ENCODE measurements at regions not wholly inside any gene's neighbourhood (a gene's known extent, or its start where the extent isn't known, plus 50 kb on each side); places are given as distances from the start of the nearest gene placed in this dataset.

- in situ Hi-C loops (cut with MboI; ENCODE audit: low sequenced_read_pairs, unreplicated experiment) = no loop called here
- TF ChIP-seq CTCF (IDR thresholded peaks at IDR 0.05; ENCODE audit: borderline replicate concordance, control extremely low read depth, extremely low read depth, insufficient read depth, missing control alignments) = no peak
Measured at GRCh38 chr1:187838335-187839293, 1009.9 kb downstream of the PLA2G4A start.

GRCh38 chr1:187839873-187840272 is 1011.1 kb downstream of the PLA2G4A start:
- TF ChIP-seq CTCF (IDR thresholded peaks at IDR 0.05; ENCODE audit: borderline replicate concordance, control extremely low read depth, extremely low read depth, insufficient read depth, missing control alignments) = no peak
- in situ Hi-C loops (cut with MboI; ENCODE audit: low sequenced_read_pairs, unreplicated experiment) = no loop called here
- DNase-seq (ENCODE audit: low spot score) = no peak

More at GRCh38 chr1:187838335-187839293, 1009.9 kb downstream of the PLA2G4A start:
- DNase-seq (ENCODE audit: low spot score) = no peak

GRCh38 chr1:187840557-187840956 is 1011.8 kb downstream of the PLA2G4A start:
- DNase-seq (ENCODE audit: low spot score) = no peak
- in situ Hi-C loops (cut with MboI; ENCODE audit: low sequenced_read_pairs, unreplicated experiment) = no loop called here
- TF ChIP-seq CTCF (IDR thresholded peaks at IDR 0.05; ENCODE audit: borderline replicate concordance, control extremely low read depth, extremely low read depth, insufficient read depth, missing control alignments) = no peak

- DNase-seq (ENCODE audit: low spot score) = no peak
- in situ Hi-C loops (cut with MboI; ENCODE audit: low sequenced_read_pairs, unreplicated experiment) = no loop called here
- no peak for TF ChIP-seq CTCF (IDR thresholded peaks at IDR 0.05; ENCODE audit: borderline replicate concordance, control extremely low read depth, extremely low read depth, insufficient read depth, missing control alignments)
Measured at GRCh38 chr1:187842406-187843165, 1013.8 kb downstream of the PLA2G4A start.

- in situ Hi-C loops (cut with MboI; ENCODE audit: low sequenced_read_pairs, unreplicated experiment) = no loop called here
- no peak for TF ChIP-seq CTCF (IDR thresholded peaks at IDR 0.05; ENCODE audit: borderline replicate concordance, control extremely low read depth, extremely low read depth, insufficient read depth, missing control alignments)
- no peak for DNase-seq (ENCODE audit: low spot score)
Measured at GRCh38 chr1:187844313-187844712, 1015.6 kb downstream of the PLA2G4A start.

GRCh38 chr1:187847531-187847930 is 1018.8 kb downstream of the PLA2G4A start:
- no peak for TF ChIP-seq CTCF (IDR thresholded peaks at IDR 0.05; ENCODE audit: borderline replicate concordance, control extremely low read depth, extremely low read depth, insufficient read depth, missing control alignments)
- in situ Hi-C loops (cut with MboI; ENCODE audit: low sequenced_read_pairs, unreplicated experiment) = no loop called here
- no peak for DNase-seq (ENCODE audit: low spot score)

Data from GM13976 (cell line).